ENCODE measurements at regions not wholly inside any gene's neighbourhood (a gene's known extent, or its start where the extent isn't known, plus 50 kb on each side); places are given as distances from the start of the nearest gene placed in this dataset.

GRCh38 chr14:31943861-31944255, 133.2 kb upstream of the ARHGAP5 start:
- TF ChIP-seq CTCF (IDR thresholded peaks at IDR 0.05; ENCODE audit: low read depth, low read length, poor library complexity, severe bottlenecking) (no peak), EZH2phosphoT487 (IDR thresholded peaks at IDR 0.05; ENCODE audit: borderline replicate concordance, low read length) (no peak)

Measured in DOHH2 (cell line).